GM12892 (cell line): ENCODE measurements at regions not wholly inside any gene's neighbourhood (a gene's known extent, or its start where the extent isn't known, plus 50 kb on each side); places are given as distances from the start of the nearest gene placed in this dataset.

Experiments
- POLR2A ChIP-seq: IDR thresholded peaks from 2 replicates; pipeline ENCODE4 v1.6.1; 2011; ENCODE audit warnings: low read depth, low read length, control low read depth
- POLR2AphosphoS5 ChIP-seq: IDR thresholded peaks from 2 replicates; pipeline ENCODE4 v1.6.1; 2011; ENCODE audit warnings: low read depth, low read length, control low read depth
- TAF1 ChIP-seq: IDR thresholded peaks from 2 replicates; pipeline ENCODE4 v1.6.1; 2011; ENCODE audit warnings: low read depth, mild to moderate bottlenecking, control low read depth, low read length, borderline replicate concordance

DNA sequence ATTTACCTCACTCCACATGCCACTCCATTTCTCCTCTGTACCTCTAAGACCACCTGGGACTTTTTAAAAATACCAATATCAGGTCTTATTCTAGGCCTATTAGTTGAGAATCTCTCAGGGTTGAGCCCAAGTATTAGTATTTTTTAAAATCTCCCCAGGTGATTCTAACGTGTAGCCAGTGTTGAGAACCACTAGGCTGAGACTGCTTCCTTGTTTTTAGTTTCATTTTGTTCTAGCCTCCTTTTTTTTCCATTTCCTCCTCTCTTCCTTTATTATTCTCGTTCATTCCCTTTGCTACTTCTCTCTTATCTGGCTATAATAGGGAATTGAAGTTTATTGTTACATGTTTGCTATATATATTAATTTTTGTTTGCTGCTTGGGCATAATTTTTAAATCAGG, 217.8 kb upstream of the CD96 start:
- TF ChIP-seq POLR2A (no peak), POLR2AphosphoS5 (no peak), TAF1 (no peak)
